Coronary artery (tissue), 2 donors: ENCODE measurements at regions not wholly inside any gene's neighbourhood (a gene's known extent, or its start where the extent isn't known, plus 50 kb on each side); places are given as distances from the start of the nearest gene placed in this dataset.

Source experiments
- DNase-seq: peaks from one replicate; pipeline ENCODE4 v3.0.0-alpha.2; 2017; ENCODE audit warnings: low spot score
- H3K27ac ChIP-seq, 2 donors: fragments of 200-600 bp; sonication (generic); one replicate each; pipeline ENCODE4 v1.5.1; 2016 to 2019
- H3K4me3 ChIP-seq: fragments of 200-600 bp; sonication (generic); 2 replicates; pipeline ENCODE4 v1.5.1; 2016; ENCODE audit warnings: mild to moderate bottlenecking, moderate library complexity
- TF ChIP-seq, protein P1 (sequence below): fragments of 200-600 bp; sonication (generic); IDR thresholded peaks from one replicate; pipeline ENCODE4 v1.5.1; 2019; ENCODE audit warnings: antibody characterized with exemption

- no peak overlapping the region for H3K27ac ChIP-seq
- no peak for DNase-seq
- TF ChIP-seq, protein P1, sequence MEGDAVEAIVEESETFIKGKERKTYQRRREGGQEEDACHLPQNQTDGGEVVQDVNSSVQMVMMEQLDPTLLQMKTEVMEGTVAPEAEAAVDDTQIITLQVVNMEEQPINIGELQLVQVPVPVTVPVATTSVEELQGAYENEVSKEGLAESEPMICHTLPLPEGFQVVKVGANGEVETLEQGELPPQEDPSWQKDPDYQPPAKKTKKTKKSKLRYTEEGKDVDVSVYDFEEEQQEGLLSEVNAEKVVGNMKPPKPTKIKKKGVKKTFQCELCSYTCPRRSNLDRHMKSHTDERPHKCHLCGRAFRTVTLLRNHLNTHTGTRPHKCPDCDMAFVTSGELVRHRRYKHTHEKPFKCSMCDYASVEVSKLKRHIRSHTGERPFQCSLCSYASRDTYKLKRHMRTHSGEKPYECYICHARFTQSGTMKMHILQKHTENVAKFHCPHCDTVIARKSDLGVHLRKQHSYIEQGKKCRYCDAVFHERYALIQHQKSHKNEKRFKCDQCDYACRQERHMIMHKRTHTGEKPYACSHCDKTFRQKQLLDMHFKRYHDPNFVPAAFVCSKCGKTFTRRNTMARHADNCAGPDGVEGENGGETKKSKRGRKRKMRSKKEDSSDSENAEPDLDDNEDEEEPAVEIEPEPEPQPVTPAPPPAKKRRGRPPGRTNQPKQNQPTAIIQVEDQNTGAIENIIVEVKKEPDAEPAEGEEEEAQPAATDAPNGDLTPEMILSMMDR: no peak
These were observed 94.5 kb upstream of the GALNTL6 start for GRCh38 chr4:171718665-171719064.

GRCh38 chr4:171718069-171718468, 95.1 kb upstream of the GALNTL6 start:
- Histone ChIP-seq H3K4me3 (no peak overlapping the region), H3K27ac (no peak overlapping the region)
- DNase-seq: no peak
- TF ChIP-seq, protein P1: no peak

More at GRCh38 chr4:171718665-171719064, 94.5 kb upstream of the GALNTL6 start:
- H3K4me3 ChIP-seq: no peak overlapping the region

- TF ChIP-seq, protein P1: no peak
- DNase-seq: no peak
- Histone ChIP-seq H3K4me3 (no peak overlapping the region), H3K27ac (no peak overlapping the region)
These were observed 95.9 kb upstream of the GALNTL6 start for GRCh38 chr4:171717231-171717741.

GRCh38 chr4:171715973-171716372, 97.2 kb upstream of the GALNTL6 start:
- Histone ChIP-seq H3K27ac (no peak overlapping the region), H3K4me3 (no peak overlapping the region)
- TF ChIP-seq, protein P1: no peak
- no peak for DNase-seq

DNA sequence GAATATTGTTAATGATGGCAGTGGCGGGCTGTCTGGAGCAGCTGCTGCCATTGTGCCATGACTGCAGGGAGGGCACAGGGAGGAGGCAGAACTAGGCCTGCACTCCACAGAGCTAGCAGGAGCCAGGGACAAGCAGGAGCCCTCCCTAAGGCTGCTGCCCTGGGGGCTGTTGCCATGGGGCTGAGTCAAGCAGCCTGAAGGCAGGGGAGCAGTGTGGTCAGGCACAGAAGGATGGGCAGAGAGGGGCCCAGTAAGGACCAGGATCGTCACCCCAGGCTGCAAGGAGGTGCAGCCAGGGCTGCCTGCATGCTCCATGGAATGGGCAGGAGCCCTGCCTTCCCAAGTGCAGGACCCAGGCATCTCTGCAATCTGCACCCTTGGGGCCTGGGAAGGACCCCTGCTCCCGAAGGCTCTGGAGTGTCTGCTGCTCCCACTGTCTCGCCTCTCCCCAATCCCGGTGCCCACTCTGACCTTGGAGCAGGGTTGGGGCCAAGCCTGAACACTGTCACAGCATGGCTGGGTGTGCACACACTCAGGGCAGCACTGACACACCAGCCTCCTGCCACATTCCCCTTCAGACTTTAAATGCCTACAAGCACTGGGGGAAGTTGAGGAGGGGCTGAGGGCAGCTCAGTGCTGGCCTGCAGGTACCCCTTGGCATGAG, 98.3 kb upstream of the GALNTL6 start:
- DNase-seq: no peak
- no peak overlapping the region for H3K4me3 ChIP-seq

GRCh38 chr4:171710743-171711142, 102.5 kb upstream of the GALNTL6 start:
- Histone ChIP-seq H3K27ac (no peak overlapping the region), H3K4me3 (no peak overlapping the region)
- no peak for DNase-seq
- TF ChIP-seq, protein P1: no peak

More for the DNA sequence above, 98.3 kb upstream of the GALNTL6 start:
- H3K27ac ChIP-seq: no peak overlapping the region
- TF ChIP-seq, protein P1: no peak

- no peak for DNase-seq
- TF ChIP-seq, protein P1: no peak
- Histone ChIP-seq H3K27ac (no peak overlapping the region), H3K4me3 (no peak overlapping the region)
These were observed 136.5 kb upstream of the GALNTL6 start for GRCh38 chr4:171676555-171677215.
